ENCODE measurements at regions not wholly inside any gene's neighbourhood (a gene's known extent, or its start where the extent isn't known, plus 50 kb on each side); places are given as distances from the start of the nearest gene placed in this dataset.
"Not testable (repeated sequence)": the region's sequence is repeated elsewhere in the genome, so short reads cannot be mapped to it uniquely, and the experiment has no call there.

GRCh38 chr6:14509120-14509519 is 391.5 kb downstream of the CD83 start:
- no peak for DNase-seq

DNA sequence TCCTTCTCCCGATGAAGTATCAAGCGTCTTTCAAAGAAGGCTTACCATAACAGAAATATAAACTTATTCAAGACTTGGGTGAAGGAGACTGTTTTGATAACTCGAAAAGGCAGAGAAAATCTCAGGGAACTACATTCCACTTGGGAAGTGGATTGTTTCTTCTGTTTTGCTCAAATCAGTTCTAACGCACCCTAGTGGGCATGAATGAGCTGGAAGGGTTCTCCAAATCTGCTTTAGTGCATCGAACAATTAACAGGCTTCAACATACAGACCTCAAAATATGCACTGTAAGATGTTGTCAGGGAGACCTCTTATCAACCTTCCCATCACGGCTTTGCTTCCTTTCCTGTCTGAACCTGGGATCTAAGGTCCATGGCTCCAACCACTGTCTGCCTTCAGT is 392.5 kb downstream of the CD83 start:
- DNase-seq, result no peak

GRCh38 chr6:14511061-14511586 is 393.6 kb downstream of the CD83 start:
- DNase-seq, result no peak

- no peak for DNase-seq
These were observed 394.7 kb downstream of the CD83 start for GRCh38 chr6:14512246-14512645.

GRCh38 chr6:14513496-14514393 is 396.2 kb downstream of the CD83 start:
- DNase-seq, result no peak

- DNase-seq, result no peak
These were observed 399.4 kb downstream of the CD83 start for GRCh38 chr6:14516956-14517355.

DNA sequence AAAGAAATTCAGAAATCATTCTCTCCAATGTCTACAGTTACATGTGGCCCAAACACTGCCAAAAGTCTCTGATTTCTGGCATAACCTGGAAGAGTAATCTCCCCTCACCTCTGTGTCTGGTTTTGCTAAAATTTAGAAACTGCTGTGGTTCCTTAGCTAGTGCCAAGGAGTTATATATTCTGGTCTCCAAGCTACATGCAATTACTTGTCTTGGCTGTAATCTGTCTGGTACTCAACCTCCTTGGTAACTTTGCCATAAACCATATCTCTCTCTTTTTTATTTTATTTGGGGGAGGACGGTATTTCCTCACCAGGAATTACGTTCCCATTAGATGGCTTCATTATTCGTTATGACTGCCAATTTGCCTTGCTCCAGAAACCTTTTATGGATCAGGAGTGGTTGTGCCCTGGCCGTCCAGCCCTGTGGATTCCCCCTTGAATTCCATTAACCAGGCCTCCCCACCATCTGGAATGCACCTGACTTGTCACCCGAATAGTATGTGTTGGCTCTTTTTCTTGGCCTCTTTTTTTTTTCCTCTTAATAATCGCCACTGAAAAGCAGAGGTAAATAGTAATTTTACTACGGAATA is 400.0 kb downstream of the CD83 start:
- DNase-seq, result no peak

DNA sequence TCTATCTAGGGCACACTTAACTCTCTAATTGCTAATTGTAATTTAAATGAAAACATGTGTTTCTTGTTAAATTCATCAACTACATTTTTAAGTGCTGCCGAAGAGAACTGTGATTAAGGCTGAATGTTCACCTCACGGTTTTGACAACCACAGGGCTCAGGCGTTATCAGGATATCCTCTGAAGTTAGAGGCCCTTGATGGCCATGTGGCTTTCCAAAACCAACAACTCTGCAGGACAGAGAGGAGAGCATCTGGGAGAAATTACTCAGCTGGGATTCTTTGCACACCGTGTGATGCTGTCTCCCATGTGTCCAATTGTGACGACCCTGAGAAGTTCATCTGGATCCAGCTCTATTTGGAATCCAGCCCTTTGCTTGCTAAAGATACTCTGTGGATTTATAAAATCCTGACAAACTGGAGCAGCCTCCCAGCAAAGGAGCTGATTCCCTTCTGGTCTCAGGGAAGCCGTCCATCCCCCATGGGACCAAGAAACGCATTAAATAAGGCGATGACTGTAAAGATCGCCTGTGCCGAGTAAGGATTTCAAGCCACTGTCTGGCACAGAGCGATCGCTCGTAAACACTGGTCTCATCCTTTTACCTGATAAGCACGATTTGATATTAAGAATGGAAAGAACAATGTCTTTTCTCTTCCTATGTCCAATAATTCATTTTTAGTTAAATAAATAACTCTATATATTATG is 401.1 kb downstream of the CD83 start:
- DNase-seq, result no peak

- no peak for DNase-seq
These were observed 402.5 kb downstream of the CD83 start for GRCh38 chr6:14520029-14520428.

- no peak for DNase-seq
These were observed 403.0 kb downstream of the CD83 start for GRCh38 chr6:14520536-14520935.

DNA sequence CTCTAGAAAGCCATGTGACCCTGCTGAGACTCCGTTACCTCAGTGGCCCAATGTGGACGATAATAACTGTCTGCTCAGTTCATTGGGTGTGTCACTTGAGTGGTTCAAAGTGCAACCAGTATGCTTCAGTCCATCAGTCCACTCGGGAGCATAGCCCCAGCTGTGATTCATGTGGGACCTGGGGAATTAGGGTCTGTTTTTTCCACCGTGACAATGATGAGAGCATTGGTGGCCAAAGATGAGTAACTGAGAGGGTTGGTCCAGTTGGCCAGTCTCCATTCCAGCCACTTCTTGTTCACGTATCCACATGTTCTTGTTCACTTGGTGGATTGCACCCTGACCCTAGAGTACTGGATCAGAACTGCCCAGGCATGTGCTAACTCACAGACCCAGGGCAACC is 403.6 kb downstream of the CD83 start:
- no peak for DNase-seq

- DNase-seq, result not testable (repeated sequence)
These were observed 404.3 kb downstream of the CD83 start for GRCh38 chr6:14521861-14522260.

GRCh38 chr6:14524319-14524718 is 406.7 kb downstream of the CD83 start:
- DNase-seq, result no peak

DNA sequence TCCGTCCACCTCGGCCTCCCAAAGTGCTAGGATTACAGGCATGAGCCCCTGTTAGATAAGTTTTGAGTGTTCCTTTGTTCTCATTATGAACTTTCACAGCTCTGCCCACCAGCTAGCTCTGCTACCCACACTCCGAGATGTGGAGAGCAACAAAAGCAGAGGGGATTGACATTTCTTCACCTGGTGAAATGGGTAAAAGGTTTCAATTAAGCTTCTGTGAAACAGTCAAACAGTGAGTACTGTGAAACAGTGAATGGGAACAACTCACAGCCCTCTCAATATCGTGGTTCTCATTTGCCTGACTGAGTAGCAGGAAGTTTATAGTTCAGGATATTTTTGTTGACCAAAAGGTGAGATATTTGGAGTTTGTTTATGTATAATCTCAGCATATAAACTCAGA is 412.8 kb downstream of the CD83 start:
- no peak for DNase-seq

- no peak for DNase-seq
These were observed 415.9 kb downstream of the CD83 start for GRCh38 chr6:14533446-14533845.

DNA sequence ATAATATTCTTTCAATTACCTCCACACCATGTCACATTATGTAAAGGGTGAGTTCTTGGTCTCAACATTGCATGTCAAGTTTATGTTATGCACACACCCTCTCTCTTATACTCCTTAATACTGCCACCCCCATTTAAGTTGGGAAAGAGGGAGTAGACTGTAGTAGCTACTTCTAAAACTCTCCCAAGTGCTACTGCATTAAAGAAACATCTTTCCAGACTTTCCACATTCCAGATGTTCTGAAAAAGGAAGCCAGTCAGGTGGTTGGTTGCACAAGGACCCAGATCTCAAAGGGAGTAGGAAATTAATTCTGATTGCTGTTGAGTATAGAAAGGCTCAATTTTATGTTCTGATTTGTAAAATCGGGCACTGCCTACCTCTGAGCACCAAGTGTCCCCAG is 419.5 kb downstream of the CD83 start:
- no peak for DNase-seq

GRCh38 chr6:14540276-14540675 is 422.7 kb downstream of the CD83 start:
- DNase-seq, result no peak

DNA sequence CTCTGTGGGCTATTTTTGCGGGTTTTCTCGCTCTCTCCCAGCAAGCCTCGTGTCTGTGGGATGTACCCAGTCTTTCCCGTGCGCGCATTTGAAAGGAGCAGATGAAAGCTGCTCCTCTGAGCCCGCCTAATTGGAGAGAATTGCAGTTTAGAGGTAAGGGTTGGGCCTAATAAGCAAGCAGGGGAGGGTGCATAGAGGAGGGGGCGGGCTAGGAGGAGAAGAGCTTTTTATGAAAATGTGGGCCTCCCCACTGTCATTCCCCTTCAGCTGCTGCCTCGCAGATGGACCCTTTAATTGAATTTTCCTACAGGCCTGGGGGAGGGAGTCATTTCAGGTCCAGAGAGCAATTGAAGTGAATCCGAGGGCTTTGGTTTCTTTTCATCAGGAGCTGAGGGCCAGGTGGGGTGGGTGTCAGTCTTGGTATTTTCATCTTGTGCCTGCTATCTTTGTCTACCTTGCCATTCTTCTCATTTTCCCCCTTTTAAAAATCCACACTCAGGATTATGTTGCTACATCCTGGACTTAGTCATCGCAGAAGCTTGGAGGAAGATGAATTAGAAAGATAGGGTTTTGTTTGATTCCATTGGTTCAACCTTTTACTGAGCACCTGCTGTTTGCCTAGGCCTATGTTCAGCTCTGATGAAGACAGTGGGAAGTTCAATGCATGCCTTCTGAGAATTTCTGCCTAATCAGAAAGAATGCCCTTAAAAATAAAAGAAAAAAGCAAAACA is 423.4 kb downstream of the CD83 start:
- no peak for DNase-seq

GRCh38 chr6:14542670-14543366 is 425.2 kb downstream of the CD83 start:
- DNase-seq, result peak; percentile 86

- no peak for DNase-seq
These were observed 426.5 kb downstream of the CD83 start for GRCh38 chr6:14543971-14544585.

- DNase-seq, result no peak
These were observed 427.1 kb downstream of the CD83 start for GRCh38 chr6:14544666-14545065.

- no peak for DNase-seq
These were observed 427.9 kb downstream of the CD83 start for GRCh38 chr6:14545496-14545895.

Measured in activated CD4-positive, alpha-beta T cell treated with anti-CD3 and anti-CD28 coated beads for 48 hours (primary cell).